ES-I3 (cell line): ENCODE measurements at regions not wholly inside any gene's neighbourhood (a gene's known extent, or its start where the extent isn't known, plus 50 kb on each side); places are given as distances from the start of the nearest gene placed in this dataset.

Experiments used
- H3K36me3 ChIP-seq: 2 replicates; pipeline ENCODE4 v1.6.1; 2013; ENCODE audit warnings: mild to moderate bottlenecking, low read length, control low read depth, moderate library complexity; ENCODE audit not compliant: insufficient read depth
- H3K4me1 ChIP-seq: 2 replicates; pipeline ENCODE4 v1.6.1; 2013; ENCODE audit warnings: mild to moderate bottlenecking, control low read depth, low read length; ENCODE audit not compliant: insufficient read depth
- H3K9ac ChIP-seq: 2 replicates; pipeline ENCODE4 v1.6.1; 2013; ENCODE audit warnings: low read depth, mild to moderate bottlenecking, low read length, moderate library complexity
- H3K9me3 ChIP-seq: 2 replicates; pipeline ENCODE4 v1.6.1; 2013; ENCODE audit warnings: mild to moderate bottlenecking, low read length, moderate library complexity; ENCODE audit not compliant: control insufficient read depth, insufficient read depth

GRCh38 chr2:122174061-122174460, 418.6 kb downstream of the TSN start:
- Histone ChIP-seq H3K9ac (no peak overlapping the region), H3K9me3 (no peaks in the 10 kb centered on the region), H3K4me1 (no peaks in the 10 kb centered on the region), H3K36me3 (no peaks in the 10 kb centered on the region)

GRCh38 chr2:122179492-122180165, 424.2 kb downstream of the TSN start:
- H3K9ac ChIP-seq = no peak overlapping the region
- H3K9me3 ChIP-seq = peaks cover 4% of the 10 kb centered on the region
- no peaks in the 10 kb centered on the region for H3K36me3 ChIP-seq
- H3K4me1 ChIP-seq = no peaks in the 10 kb centered on the region

- H3K9ac ChIP-seq = no peak overlapping the region
- H3K9me3 ChIP-seq = peaks cover 4% of the 10 kb centered on the region
- no peaks in the 10 kb centered on the region for H3K36me3 ChIP-seq
- no peaks in the 10 kb centered on the region for H3K4me1 ChIP-seq
These were observed 425.5 kb downstream of the TSN start for GRCh38 chr2:122180972-122181371.

GRCh38 chr2:122182616-122183355, 427.3 kb downstream of the TSN start:
- Histone ChIP-seq H3K9me3 (peaks cover 4% of the 10 kb centered on the region), H3K36me3 (no peaks in the 10 kb centered on the region), H3K4me1 (0 out of 2 replicates have a peak, but pooled peaks cover 4% of the 10 kb centered on the region), H3K9ac (no peak overlapping the region)

- Histone ChIP-seq H3K9ac (no peak overlapping the region), H3K36me3 (no peaks in the 10 kb centered on the region), H3K4me1 (0 out of 2 replicates have a peak, but pooled peaks cover 4% of the 10 kb centered on the region), H3K9me3 (peaks cover 4% of the 10 kb centered on the region)
These were observed 428.4 kb downstream of the TSN start for GRCh38 chr2:122183890-122184289.

- no peak overlapping the region for H3K9ac ChIP-seq
- no peaks in the 10 kb centered on the region for H3K36me3 ChIP-seq
- H3K9me3 ChIP-seq = no peaks in the 10 kb centered on the region
- H3K4me1 ChIP-seq = peaks cover 4% of the 10 kb centered on the region; the same call in 1 of the 2 replicates
These were observed 431.3 kb downstream of the TSN start for GRCh38 chr2:122186761-122187222.

- H3K4me1 ChIP-seq = peaks cover 16% of the 10 kb centered on the region
- H3K36me3 ChIP-seq = no peaks in the 10 kb centered on the region
- H3K9me3 ChIP-seq = peaks cover 3% of the 10 kb centered on the region; the same call in 1 of the 2 replicates
- H3K9ac ChIP-seq = no peak overlapping the region
These were observed 435.9 kb downstream of the TSN start for GRCh38 chr2:122191331-122191730.

GRCh38 chr2:122193622-122194021, 438.2 kb downstream of the TSN start:
- peaks cover 12% of the 10 kb centered on the region for H3K4me1 ChIP-seq
- no peaks in the 10 kb centered on the region for H3K36me3 ChIP-seq
- no peak overlapping the region for H3K9ac ChIP-seq
- peaks cover 3% of the 10 kb centered on the region; the same call in 1 of the 2 replicates for H3K9me3 ChIP-seq

GRCh38 chr2:122194546-122194945, 439.1 kb downstream of the TSN start:
- no peak overlapping the region for H3K9ac ChIP-seq
- no peaks in the 10 kb centered on the region for H3K36me3 ChIP-seq
- H3K4me1 ChIP-seq = peaks cover 12% of the 10 kb centered on the region
- peaks cover 3% of the 10 kb centered on the region; the same call in 1 of the 2 replicates for H3K9me3 ChIP-seq

GRCh38 chr2:122203523-122203922, 448.1 kb downstream of the TSN start:
- no peaks in the 10 kb centered on the region for H3K9me3 ChIP-seq

GRCh38 chr2:122205641-122206040, 450.2 kb downstream of the TSN start:
- no peaks in the 10 kb centered on the region for H3K4me1 ChIP-seq
- H3K9ac ChIP-seq = no peak overlapping the region
- H3K36me3 ChIP-seq = no peaks in the 10 kb centered on the region
- no peaks in the 10 kb centered on the region for H3K9me3 ChIP-seq

More at GRCh38 chr2:122203523-122203922, 448.1 kb downstream of the TSN start:
- Histone ChIP-seq H3K9ac (no peak overlapping the region), H3K36me3 (no peaks in the 10 kb centered on the region), H3K4me1 (no peaks in the 10 kb centered on the region)

- Histone ChIP-seq H3K9me3 (no peaks in the 10 kb centered on the region), H3K4me1 (no peaks in the 10 kb centered on the region), H3K36me3 (no peaks in the 10 kb centered on the region), H3K9ac (no peak overlapping the region)
These were observed 450.6 kb downstream of the TSN start for GRCh38 chr2:122206101-122206500.

- Histone ChIP-seq H3K36me3 (no peaks in the 10 kb centered on the region), H3K4me1 (no peaks in the 10 kb centered on the region), H3K9me3 (no peaks in the 10 kb centered on the region), H3K9ac (no peak overlapping the region)
These were observed 453.9 kb downstream of the TSN start for GRCh38 chr2:122209377-122209776.

- H3K36me3 ChIP-seq = no peaks in the 10 kb centered on the region
- no peaks in the 10 kb centered on the region for H3K4me1 ChIP-seq
- no peak overlapping the region for H3K9ac ChIP-seq
- H3K9me3 ChIP-seq = no peaks in the 10 kb centered on the region
These were observed 454.6 kb downstream of the TSN start for GRCh38 chr2:122210065-122210464.
